Dermis microvascular lymphatic vessel endothelial cell (primary cell): ENCODE measurements at regions not wholly inside any gene's neighbourhood (a gene's known extent, or its start where the extent isn't known, plus 50 kb on each side); places are given as distances from the start of the nearest gene placed in this dataset.

ENCODE experiments used
- DNase-seq, 2 donors: peaks; one replicate each; pipeline versions ENCODE4 v3.0.0 to v3.0.0-alpha.2; 2010; ENCODE audit warnings: low read depth in 2 of 2

DNA sequence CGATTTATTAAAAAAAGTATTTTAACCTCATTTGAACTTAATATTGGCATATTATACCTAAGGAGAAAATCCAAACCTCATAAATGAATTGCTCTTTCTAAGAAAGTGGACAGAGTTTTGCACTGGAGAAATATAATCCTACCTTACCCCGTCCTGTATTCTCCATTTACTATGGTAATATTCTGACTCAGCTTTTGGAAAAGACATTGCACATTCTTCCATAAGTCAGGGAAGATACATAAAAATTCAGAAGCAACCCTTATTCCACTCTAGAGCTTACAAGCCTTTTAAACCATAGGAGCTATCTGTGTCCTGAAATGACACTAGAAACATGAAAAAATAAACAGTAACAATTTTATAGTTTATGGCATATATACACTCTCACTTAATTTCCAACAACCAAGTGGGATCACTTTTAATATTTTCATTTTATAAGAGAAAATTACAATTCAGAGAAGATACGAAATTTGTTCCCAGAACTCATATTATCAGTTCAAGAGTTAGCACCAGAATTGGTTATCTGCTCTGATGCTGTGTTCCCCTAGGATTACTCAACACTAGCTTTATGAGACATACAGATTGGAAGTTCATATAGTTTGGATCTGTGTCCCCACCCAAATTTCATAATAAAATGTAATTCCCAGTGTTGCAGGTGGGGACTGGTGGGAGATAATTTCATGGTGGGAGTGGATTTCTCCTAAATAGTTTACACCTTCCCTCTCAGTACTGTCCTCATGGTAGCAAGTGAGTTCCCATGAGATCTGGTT is 359.4 kb downstream of the ARAP2 start:
- DNase-seq = no peak

DNA sequence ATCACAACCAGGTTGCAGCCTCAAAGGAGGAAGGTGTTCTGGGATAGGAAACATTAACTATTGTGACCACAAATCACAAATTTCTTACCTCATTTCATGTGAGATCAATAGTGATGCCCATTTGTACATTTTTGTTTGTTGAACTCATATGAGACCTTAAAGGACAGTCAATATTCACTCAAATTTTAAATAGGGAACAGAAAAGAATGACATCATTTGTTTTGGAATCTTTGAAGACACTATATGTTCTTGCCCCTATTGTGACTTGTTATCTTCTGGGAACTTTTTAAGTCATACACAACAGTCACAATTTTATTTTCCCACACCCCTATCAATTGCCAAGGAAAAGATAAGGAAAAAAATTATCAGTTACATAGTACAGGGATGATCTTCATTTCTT is 346.5 kb downstream of the ARAP2 start:
- no peak for DNase-seq

DNA sequence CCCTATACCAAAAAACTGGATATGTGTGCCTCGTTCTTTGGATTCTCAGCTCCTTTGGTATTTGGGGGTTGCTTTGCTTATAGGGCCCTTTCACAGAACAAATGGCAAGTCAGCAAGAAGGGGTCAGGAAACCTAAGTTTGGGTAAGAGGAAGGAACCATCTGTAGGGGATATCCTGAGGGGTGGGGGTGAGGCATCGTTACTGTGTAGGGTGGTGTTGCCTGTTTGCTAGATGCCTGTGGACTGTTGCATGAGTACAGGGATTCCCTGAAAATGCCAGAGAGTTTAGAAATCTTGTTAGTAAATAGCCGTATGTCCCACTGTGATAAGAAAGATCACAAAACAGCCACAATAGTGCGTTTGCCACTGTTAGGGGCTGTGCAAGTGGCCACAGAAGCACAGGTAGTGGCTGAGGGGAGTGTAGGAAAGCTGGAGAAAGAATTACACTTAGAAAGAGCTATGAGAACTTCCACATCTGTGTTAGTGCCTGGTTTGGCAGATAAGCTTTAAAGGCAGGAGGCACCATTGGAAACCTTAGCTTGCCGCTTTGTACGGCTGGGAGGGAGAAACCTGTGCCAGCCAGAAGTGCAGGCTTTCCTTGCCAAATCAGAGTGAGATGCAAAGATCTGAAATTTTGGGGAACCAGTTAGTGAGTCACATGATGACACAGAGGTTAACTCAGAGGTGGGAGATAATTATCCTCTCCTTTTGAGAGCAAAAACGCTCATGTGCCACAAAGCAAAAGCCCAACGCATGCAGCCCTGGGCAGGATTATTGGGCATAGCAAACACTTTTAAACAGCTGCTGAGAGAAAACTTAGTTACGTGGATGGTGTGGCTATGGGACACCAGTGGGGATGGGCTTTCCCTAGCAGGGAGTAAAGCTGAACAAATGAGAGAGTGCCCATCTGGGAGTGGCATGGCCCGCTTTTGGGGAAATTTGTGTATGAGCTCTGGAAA is 343.7 kb downstream of the ARAP2 start:
- no peak for DNase-seq

DNA sequence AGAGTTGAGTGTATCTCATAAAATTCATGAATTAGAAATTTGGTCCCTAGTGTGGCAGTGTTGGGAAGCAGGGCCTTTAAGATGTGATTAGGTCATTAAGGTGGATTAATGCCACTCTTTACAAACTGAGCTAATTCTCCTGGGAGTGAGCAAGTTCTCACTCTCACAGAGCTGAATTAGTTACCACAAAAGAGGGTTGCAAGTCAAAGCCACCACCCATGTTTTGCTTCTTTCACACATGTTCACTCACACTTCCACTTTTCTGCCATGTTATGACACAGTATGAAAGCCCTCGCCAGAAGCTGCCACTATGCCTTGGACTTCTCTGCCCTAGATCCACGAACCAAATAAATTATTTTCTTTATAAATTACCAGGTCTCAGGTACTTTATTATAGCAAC is 332.1 kb downstream of the ARAP2 start:
- DNase-seq = no peak

DNA sequence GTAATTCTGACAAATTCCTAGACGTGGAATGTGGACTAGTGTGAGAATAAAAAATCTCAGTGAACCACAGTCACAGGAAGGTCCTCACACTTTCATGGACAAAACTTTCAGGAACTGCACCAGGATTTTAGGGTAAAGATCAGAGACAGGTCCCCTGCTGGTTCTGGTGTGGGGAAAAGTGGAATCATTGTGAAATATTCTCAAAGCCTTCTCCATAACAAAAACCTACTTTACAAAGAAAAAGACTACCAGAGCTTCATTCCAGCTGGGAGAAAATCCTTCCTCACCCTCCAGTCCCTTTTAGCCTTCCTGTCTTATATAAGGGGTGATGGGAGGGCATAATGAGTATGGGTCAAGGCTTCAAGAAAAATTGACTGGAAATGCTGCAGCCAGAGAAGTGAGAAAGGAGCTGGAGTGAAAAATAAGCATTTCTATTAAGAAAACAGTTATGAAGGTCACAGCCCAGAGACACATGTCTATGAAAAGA is 325.8 kb downstream of the ARAP2 start:
- DNase-seq = no peak

DNA sequence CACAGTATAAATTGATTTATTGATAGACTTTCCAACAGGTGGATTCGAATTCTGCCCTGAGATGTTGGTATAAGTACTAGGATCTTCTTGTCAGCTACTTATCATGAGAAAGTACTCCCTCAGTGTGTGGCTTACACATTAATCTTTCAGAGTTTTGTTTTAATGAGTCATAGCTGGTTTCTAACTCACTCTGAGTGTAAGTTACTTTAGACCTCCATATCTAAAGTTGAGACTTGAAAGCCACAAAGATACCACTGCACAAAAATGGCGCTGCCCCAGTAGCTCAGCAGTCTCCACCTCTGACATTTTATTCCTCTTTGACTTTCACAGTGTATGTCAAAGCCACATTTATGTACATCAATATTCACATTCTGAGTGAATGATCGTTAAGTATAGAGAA is 318.5 kb downstream of the ARAP2 start:
- DNase-seq = no peak

DNA sequence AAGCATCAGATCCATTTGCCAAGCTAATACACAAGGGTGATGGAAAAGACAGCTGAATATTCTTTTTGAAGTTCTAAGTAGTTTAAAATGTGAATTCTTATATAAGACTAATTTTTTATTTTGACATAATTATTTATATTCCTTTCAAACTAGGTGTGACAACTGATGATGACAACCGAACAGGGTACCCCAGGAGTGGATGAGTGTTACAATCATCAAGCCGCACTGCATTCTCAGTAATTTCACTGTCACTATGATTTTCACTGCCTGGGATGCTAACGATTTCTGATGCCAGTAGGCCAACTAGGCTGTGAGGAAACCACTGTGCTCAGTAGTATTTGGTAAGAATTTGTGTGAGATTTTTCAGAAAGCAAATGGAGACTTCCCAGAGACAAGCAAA is 317.5 kb downstream of the ARAP2 start:
- DNase-seq = no peak

DNA sequence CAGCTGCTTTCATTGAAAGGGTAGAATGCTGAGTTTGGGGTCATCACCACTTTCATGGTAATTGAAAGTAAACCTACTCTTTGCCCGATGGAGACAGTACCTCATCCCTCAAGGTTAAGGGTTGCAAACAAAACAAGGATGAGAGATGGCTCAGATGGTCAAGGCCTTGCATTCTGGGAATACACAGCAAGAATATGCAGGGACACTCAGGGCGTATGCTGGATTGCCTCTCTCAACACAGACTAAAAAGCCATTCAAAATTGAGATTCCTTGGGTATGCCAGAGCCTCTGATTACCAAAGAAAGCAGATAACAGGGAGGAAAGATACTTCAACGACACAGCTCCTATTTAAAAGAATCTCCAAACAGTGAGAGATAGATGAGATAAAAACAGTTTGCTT is 310.4 kb downstream of the ARAP2 start:
- DNase-seq = no peak

DNA sequence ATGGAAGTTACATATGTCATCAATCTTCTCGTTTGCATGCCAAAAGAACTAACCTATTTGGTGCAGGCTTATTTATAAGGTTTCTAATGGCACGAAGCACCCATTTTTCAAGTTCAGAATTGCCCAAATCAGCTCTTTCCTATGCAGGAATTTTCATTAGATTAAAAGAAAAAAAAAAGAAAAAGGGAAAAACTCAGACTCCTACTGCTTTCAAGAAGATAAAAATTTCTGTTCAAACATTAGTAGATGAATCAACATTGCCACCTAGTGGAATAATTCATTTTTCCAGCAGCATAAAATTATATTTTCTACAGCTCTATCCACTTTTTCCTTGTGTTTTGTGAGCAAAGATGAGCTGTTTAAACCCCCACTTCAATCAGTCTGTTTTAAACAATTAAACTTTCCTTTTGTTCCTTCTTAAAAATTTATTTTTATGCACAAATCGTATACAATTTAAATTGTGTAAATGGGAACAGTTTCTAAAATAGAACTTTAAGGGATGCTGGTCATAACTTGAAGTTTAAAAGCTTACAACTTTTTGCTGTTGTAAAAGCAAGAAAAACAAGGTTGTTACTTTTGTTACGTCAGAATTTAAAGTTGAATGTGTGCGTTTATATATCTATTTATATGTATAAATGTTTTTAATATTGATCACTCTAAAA is 309.9 kb downstream of the ARAP2 start:
- peak; percentile 1 to 4 for DNase-seq

DNA sequence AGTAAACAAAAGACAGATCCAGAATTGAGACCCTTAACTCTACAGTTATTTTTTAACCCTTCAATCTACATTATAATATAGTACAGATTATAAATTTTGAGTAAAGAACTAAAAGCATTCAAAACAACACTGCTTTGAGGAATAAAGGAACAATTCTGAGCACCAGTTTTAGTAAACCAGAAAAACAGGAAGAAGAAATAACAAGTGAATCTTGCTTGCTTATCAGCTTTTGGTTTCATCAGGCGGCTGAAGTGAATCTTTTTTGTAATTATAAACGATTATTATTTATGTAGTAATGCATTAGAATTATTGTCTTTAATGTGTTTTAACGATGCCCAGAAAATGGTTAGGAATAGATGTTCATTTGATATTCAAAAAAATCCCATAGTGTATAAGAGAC is 305.4 kb downstream of the ARAP2 start:
- no peak for DNase-seq

DNA sequence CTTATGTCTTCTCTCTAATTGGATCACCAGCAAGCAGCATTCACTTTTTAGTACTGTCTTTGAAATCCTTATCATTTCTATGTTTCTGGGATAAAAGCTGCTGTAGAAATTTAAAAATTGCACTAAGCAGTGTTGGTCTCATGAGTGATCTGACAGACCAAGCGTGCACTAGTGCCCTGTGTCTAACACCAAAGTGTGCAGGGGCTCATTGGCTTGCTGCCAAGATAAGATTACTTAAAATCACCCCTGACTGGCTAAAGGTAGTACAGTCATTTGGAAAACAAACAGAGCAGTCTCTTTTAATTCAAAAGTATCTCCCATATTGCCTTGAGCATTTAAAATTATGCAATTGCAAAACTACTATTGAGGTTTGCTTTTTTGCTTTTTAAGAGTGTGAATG is 304.6 kb downstream of the ARAP2 start:
- DNase-seq = no peak

DNA sequence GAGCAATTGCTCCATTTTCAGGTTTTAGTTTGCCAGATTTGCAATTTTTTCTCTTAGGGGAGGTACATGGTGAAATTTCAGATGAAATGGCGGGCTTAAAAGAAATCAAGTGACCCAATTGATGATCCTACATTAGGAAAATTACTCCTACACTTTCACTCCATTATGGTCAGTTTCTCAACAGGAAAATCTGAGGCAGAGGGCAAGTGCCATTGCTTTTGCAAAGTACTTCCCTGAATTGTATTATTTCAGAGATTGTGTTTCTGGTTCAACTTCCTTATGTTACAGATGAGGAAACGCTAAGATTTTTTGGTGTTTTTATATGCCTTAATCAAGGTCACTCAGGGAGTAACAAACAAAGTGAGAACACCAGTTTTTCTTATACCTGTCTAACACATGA is 302.2 kb downstream of the ARAP2 start:
- DNase-seq = no peak

DNA sequence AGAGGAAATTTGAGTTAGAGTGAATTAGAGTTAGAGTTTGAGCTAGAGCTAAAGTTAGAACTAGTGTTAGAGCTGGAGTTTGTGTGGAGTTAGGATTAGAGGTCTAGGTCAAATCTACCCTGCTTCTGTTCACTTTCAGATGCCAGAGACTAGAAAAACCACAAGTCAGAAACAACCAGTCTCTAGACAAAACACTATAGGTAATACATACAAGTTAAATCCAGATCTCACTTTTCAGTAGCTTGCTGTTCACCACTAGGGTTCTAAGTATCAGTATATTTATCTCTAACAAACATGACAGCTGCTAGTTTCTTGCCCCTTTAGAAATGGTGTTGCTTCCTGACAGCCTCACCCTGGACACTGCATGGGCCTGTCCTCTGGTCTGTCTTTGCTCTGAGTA is 300.7 kb downstream of the ARAP2 start:
- no peak for DNase-seq

DNA sequence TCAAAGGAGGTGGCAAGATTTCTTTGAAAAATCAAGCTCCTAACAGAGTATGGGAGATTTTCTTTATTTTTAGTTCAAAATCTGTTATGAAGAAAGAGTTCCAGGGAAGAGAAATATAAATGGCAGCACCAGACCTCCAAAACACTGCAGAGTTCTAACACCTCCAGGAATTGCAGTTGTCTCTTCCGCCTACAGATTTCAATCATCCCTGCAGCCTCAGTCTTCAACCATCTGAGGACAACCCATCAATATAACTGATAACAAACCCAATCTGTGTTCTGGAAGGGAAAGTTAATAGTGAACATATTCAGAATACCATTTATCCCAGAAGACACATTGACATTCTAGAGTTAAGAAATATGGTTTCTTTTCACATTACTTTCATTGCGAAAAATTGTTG is 296.1 kb downstream of the ARAP2 start:
- no peak for DNase-seq

DNA sequence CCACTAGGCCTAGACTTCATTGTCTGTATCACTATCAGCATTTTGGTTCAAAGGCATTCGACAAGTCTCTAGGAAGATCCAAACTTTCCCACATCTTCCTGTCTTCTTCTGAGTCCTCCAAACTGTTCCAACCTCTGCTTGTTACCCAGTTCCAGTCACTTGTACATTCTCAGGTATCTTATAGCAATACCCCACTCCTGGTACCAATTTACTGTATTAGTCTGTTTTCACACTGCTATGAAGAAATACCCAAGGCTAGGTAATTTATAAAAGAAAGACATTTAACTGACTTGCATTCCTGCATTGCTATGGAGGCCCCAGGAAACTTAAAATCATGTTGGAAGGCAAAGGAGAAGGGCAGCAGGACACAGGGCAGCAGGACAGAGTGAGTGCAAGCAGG is 293.9 kb downstream of the ARAP2 start:
- DNase-seq = no peak

DNA sequence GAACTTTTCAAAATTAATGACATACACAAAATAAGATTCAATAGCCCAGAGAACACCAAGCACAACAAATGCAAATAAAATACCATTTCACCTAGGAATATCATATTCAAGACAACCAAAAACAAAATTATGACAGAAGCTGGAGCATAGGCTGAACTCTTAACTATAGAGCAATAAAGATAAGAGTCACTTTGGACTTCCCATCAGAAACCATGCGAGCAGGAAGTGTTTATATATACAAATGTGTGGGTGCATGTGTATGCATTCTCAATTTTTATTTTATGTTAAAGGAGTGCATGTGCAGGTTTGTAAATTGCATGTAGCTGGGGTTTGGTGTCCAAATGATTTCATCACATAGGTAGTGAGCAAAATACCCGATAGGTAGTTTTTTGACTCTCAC is 291.6 kb downstream of the ARAP2 start:
- DNase-seq = no peak

DNA sequence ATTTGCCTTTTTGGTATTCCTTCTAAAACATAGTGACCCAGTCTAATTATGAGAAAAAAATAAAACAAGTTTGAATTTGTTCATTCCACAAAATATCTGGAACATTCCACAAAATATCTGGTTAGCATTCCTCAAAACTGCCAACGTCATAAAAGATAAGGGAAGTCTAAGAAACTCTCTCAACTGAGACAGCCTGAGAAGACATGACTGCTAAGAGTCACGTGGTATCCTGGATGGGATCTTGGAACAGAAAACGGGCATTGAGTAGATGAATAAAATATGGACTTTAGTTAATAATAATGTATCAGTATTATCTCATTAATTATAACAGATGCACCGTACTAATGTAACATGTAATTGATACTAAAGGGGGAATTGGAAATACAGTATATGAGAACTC is 280.9 kb downstream of the ARAP2 start:
- DNase-seq = no peak

DNA sequence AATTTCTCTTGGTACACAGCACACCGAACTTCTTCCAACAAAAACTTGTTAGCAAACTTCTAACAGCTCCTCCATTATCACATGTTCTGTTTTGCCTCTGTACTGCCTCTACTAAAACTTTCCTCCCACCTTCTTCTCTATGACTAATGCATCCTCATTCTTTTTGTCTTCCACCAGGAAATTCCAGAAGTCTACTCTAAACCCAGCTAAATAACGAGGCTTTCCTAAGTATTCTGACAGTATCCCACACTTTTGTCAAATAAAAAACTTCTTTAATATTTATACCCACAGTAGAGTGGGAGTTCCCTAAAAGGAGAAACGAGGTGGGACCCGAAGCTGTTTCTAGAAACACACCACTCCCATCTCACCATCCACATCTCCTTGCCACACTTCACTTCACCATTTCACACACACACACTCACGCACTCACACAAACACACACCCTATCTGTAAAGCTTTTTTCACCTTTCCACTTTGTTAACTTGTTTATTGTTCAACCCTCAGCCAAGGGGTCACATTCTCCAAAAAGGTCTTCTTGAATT is 280.3 kb downstream of the ARAP2 start:
- no peak for DNase-seq

DNA sequence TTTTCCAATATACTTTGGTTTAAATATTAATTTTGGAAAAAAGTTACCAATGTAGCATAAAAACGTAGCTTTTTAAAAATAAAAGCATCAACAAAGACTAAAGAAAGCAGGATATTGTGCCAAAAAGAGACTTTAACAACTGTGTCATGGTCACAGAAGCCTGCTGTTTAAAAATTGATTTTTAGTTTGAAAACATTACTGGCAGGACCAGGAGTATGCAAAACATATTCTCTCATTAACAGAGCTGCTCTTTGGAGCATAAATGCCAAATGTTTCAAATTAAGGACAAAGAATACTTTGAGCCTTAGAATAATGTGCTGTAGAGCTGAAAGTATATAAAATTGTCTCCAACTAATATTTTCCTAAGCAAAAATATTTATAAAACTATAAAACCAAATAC is 279.0 kb downstream of the ARAP2 start:
- DNase-seq = no peak

DNA sequence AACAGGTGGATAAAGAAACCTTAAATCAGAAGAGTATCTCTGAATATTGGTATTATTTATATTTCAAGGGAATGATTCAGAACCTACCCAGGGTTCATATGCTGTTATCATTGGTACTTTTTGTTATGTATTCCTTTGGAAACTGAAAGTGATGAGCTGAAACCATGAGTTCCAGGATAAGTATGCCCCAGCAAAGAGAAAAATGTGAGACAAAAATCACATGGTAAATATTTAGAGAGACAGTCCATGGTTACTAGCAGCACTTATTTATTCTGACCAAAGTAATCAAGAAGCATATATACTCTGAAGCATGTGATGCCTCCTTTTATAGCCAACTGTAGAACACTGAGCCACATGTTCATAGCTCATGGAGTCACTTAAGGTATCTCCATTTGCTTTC is 277.7 kb downstream of the ARAP2 start:
- no peak for DNase-seq

DNA sequence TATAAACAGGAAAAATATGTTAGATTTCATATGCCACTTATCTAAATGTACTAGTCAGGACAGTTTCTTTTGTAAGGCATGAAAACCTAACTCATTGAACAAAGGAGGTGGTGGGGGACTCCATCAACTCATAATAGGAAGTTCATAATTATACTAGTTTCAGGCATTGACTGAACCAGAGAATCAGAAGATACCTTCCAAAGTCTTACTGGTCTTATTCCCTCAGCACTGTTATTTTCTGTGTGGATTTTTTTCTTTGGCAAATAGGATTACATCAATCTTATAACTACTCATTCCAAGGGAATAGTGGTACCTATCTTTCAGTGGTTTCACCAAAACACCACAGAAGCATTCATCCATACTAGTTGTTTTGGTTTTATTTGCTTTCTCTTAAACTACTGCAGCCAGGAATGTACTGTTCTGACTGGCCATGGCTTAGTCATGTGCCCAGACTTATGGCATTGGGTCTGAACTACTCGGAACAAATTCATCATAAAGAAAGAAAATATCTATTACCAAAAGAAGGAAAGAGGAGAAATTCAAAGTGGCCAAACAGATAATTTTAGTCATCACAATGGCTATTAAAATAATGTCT is 273.9 kb downstream of the ARAP2 start:
- no peak for DNase-seq

DNA sequence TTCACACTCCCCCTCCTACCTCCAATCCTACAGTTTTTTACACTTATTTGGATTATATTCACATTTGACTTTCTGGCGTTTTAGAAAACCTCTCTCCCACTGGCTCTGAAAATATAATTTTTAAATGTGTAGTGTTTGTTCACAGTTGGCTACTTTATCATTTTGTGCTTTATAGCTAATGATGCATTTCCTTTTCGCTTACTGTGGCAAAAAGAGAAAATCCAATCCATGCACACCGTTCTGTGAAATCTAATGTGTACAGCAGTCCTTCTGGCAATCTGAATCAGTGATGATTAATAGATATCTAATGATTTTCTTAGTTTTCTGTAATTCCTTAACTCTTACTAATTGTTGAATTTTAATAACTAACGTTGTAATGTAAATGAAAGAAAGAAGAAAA is 271.5 kb downstream of the ARAP2 start:
- DNase-seq = no peak
